Astrocyte of the spinal cord (primary cell): ENCODE measurements at regions not wholly inside any gene's neighbourhood (a gene's known extent, or its start where the extent isn't known, plus 50 kb on each side); places are given as distances from the start of the nearest gene placed in this dataset.

Experiments
- DNase-seq: peaks from one replicate; pipeline ENCODE4 v3.0.0; 2011; ENCODE audit warnings: low read depth, low spot score
- H3K4me3 ChIP-seq: 2 replicates; pipeline ENCODE4 v1.5.1; 2011; ENCODE audit warnings: low read depth, mild to moderate bottlenecking, low read length, moderate library complexity
- CTCF ChIP-seq: IDR thresholded peaks from 2 replicates; pipeline ENCODE4 v1.5.1; 2012; ENCODE audit warnings: low read depth, mild to moderate bottlenecking, low read length, inconsistent platforms
- in situ Hi-C: cut with HindIII; loops from 2 replicates; pipeline ENCODE4 v1.10.0; 2017; ENCODE audit warnings: low sequenced_read_pairs

DNA sequence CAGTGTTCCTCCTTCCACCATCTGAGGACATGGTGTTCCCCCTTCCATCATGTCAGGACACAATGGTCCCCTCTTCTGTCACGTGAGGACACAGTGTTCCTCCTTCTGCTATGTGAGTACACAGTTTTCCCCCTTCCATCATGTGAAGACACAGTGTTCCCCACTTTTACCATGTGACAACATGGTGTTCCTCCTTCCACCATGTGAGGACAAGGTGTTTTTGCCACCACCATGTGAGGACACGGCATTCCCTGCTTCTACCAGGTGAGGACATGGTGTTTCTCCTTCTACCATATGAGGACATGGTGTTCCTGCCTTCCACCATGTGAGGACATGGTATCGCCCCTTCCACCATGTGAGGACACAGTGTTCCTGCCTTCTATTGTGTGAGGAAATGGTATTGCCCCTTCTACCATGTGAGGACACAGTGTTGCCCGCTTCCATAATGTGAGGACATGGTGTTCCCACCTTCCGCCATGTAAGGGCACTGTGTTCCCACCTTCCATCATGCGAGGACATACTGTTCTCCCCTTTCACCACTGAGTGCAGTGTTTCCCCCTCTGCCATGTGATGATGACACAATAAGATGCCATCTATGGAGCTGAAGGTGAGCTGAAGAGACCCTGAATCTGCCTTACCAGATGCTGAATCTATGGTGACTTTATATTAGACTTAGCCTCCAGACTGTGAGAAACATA lies 132.3 kb downstream of the FCRL5 start:
- H3K4me3 ChIP-seq, result no peak overlapping the region
- in situ Hi-C loops, result no loop called here
- no peak for TF ChIP-seq CTCF
- no peak for DNase-seq

DNA sequence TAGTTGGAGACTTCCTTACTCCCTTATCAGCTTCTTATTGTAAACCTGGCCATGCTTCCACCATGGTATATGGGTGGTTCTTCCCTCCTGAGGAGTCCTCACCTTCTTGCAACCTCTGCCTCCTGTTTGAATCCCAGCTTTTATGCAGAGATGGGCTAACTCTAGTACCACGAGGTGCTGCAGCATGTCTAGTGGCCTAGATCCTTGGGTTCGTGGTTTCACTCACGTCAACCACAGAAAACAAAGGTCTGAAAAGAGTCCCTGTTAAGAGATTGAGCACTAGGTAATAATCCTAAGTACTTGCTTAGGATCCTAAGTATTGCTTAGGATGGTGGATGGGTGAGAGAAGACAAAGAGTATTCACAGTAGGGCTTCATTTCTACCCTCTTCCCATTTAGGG lies 133.7 kb downstream of the FCRL5 start:
- TF ChIP-seq CTCF, result no peak
- in situ Hi-C loops, result no loop called here
- DNase-seq, result no peak
- H3K4me3 ChIP-seq, result no peak overlapping the region

DNA sequence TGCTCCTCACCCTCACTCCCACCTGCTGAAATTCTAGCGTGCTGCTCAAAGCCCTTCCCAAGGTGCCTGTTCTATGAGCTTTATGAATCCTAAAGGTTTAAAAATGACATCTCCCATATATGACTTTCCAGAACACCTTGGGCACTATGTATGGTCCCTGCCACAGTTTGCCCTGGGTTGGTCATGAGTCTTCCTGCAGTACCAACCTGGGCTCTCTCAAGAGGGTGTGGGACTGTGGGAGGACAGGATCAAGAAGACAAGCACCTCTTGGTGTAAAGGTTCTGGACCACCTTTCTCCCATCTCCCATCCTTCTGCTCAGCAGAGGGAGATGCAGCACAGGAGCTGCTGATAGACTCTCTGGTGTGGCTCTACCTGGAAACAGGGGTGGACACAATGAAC lies 134.1 kb downstream of the FCRL5 start:
- TF ChIP-seq CTCF, result no peak
- in situ Hi-C loops, result no loop called here
- no peak overlapping the region for H3K4me3 ChIP-seq
- no peak for DNase-seq

GRCh38 chr1:157415661-157416060 lies 136.7 kb downstream of the FCRL5 start:
- no peak for TF ChIP-seq CTCF
- no peak overlapping the region for H3K4me3 ChIP-seq
- DNase-seq, result no peak
- in situ Hi-C loops, result no loop called here

DNA sequence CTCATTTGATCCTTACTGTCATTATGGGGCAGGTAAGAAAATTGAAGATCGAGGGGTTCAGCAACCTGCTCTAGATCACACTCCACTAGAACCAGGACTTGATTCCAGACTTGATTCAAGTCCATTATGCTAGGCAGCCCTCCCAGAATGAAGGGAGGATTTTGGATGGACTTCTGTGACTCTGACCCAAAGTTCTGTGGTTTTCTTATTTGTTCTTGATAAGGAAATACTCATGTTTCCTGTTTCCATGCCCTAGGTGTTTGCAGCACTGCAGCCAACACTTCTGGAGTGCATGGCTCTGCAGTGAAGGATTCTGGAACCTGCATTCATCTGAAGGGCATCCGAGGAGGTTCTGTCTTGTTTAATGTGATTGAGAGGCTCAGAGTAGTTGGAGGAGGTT lies 140.0 kb downstream of the FCRL5 start:
- no peak for TF ChIP-seq CTCF
- no peak for DNase-seq
- H3K4me3 ChIP-seq, result no peak overlapping the region
- in situ Hi-C loops, result no loop called here

GRCh38 chr1:157411769-157412168 lies 140.5 kb downstream of the FCRL5 start:
- in situ Hi-C loops, result no loop called here
- H3K4me3 ChIP-seq, result no peak overlapping the region
- no peak for DNase-seq
- no peak for TF ChIP-seq CTCF

- TF ChIP-seq CTCF, result no peak
- in situ Hi-C loops, result no loop called here
- no peak overlapping the region for H3K4me3 ChIP-seq
- no peak for DNase-seq
These were observed 141.3 kb downstream of the FCRL5 start for GRCh38 chr1:157411064-157411463.
